ENCODE measurements at regions not wholly inside any gene's neighbourhood (a gene's known extent, or its start where the extent isn't known, plus 50 kb on each side); places are given as distances from the start of the nearest gene placed in this dataset.

DNA sequence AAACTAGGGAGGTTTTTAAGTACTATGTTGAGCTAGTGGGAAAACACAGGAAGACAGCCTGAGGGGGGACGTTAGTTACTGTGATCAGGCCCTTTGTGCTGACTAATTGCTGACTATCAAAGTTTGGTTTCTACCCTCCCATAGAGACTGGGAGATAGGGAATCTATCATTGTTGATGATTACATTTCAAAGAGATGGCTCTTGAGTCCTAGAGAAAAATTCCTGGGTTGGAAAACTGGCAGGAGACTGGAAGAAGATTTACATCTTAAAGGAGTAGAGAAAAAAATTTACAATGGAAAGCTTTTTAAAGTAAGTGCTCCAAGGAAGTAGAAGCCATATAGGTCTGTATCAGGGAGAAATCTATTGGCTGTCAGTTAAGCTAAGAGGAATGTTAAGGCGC, 522.0 kb upstream of the KLHL1 start:
- no peak for TF ChIP-seq EZH2 (IDR thresholded peaks at IDR 0.05; ENCODE audit: insufficient read depth, low read length)
- TF ChIP-seq, protein P1, sequence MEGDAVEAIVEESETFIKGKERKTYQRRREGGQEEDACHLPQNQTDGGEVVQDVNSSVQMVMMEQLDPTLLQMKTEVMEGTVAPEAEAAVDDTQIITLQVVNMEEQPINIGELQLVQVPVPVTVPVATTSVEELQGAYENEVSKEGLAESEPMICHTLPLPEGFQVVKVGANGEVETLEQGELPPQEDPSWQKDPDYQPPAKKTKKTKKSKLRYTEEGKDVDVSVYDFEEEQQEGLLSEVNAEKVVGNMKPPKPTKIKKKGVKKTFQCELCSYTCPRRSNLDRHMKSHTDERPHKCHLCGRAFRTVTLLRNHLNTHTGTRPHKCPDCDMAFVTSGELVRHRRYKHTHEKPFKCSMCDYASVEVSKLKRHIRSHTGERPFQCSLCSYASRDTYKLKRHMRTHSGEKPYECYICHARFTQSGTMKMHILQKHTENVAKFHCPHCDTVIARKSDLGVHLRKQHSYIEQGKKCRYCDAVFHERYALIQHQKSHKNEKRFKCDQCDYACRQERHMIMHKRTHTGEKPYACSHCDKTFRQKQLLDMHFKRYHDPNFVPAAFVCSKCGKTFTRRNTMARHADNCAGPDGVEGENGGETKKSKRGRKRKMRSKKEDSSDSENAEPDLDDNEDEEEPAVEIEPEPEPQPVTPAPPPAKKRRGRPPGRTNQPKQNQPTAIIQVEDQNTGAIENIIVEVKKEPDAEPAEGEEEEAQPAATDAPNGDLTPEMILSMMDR (IDR thresholded peaks at IDR 0.05; ENCODE audit: insufficient read depth, low read depth, low read length): no peak

Data from astrocyte (in vitro differentiated cells and primary cell).